SK-N-SH treated with all-trans-retinoic acid at 6 μM for 48 hours (cell line): ENCODE measurements at regions not wholly inside any gene's neighbourhood (a gene's known extent, or its start where the extent isn't known, plus 50 kb on each side); places are given as distances from the start of the nearest gene placed in this dataset.

Experiments
- ATAC-seq: fragments of 200-7000 bp; cut with Tn5 transposase; 3 replicates; pipeline ENCODE4 v1.9.1; 2020; ENCODE audit warnings: mild to moderate bottlenecking, moderate library complexity
- ARNTL ChIP-seq: fragments of 450-650 bp; formaldehyde crosslinking; IDR thresholded peaks from 2 replicates; pipeline ENCODE4 v1.5.0; 2020; ENCODE audit warnings: low read depth, mild to moderate bottlenecking, moderate library complexity, borderline replicate concordance
- BACH2 ChIP-seq: fragments of 250-450 bp; sonication (Bioruptor Pico); IDR thresholded peaks from 2 replicates; pipeline ENCODE4 v1.9.0; 2021; ENCODE audit warnings: mild to moderate bottlenecking, borderline replicate concordance
- CSDC2 ChIP-seq: fragments of 250-450 bp; sonication (Bioruptor Pico); IDR thresholded peaks from 2 replicates; pipeline ENCODE4 v1.5.0; 2020; ENCODE audit warnings: mild to moderate bottlenecking, moderate library complexity
- ESRRG ChIP-seq: fragments of 250-450 bp; sonication (Bioruptor Pico); IDR thresholded peaks from 2 replicates; pipeline ENCODE4 v1.6.1; 2021; ENCODE audit warnings: mild to moderate bottlenecking
- GLIS3 ChIP-seq: fragments of 250-450 bp; sonication (Bioruptor Pico); IDR thresholded peaks from 2 replicates; pipeline ENCODE4 v1.5.0; 2020; ENCODE audit warnings: mild to moderate bottlenecking, moderate library complexity
- ISL1 ChIP-seq: fragments of 250-450 bp; sonication (Bioruptor Pico); IDR thresholded peaks from 2 replicates; pipeline ENCODE4 v2.1.2; 2022; ENCODE audit warnings: mild to moderate bottlenecking, moderate library complexity
- OSR1 ChIP-seq: fragments of 250-450 bp; sonication (Bioruptor Pico); IDR thresholded peaks from 2 replicates; pipeline ENCODE4 v1.8.0; 2022; ENCODE audit warnings: moderate library complexity, mild to moderate bottlenecking, inconsistent platforms
- PPARA ChIP-seq: fragments of 250-450 bp; sonication (Bioruptor Pico); IDR thresholded peaks from 2 replicates; pipeline ENCODE4 v1.5.0; 2020; ENCODE audit warnings: mild to moderate bottlenecking, borderline replicate concordance
- TCF4 ChIP-seq: fragments of 250-450 bp; sonication (Bioruptor Pico); IDR thresholded peaks from 2 replicates; pipeline ENCODE4 v1.8.0; 2021; ENCODE audit warnings: mild to moderate bottlenecking, moderate library complexity, borderline replicate concordance
- TOX ChIP-seq: fragments of 250-450 bp; sonication (Bioruptor Pico); IDR thresholded peaks from 2 replicates; pipeline ENCODE4 v1.8.0; 2021; ENCODE audit warnings: mild to moderate bottlenecking, moderate library complexity, borderline replicate concordance
- ZC3H10 ChIP-seq: fragments of 250-450 bp; sonication (Bioruptor Pico); IDR thresholded peaks from 2 replicates; pipeline ENCODE4 v1.5.1; 2021; ENCODE audit warnings: mild to moderate bottlenecking, moderate library complexity
- ZNF70 ChIP-seq: fragments of 450-650 bp; formaldehyde crosslinking; IDR thresholded peaks from 2 replicates; pipeline ENCODE4 v1.5.0; 2020; ENCODE audit warnings: mild to moderate bottlenecking, moderate library complexity
- TF ChIP-seq, protein P1 (sequence below): fragments of 250-450 bp; sonication (Bioruptor Pico); IDR thresholded peaks from 2 replicates; pipeline ENCODE4 v1.5.0; 2020; ENCODE audit warnings: mild to moderate bottlenecking, moderate library complexity
- TF ChIP-seq, protein P2 (sequence below): fragments of 250-450 bp; sonication (Bioruptor Pico); IDR thresholded peaks from 2 replicates; pipeline ENCODE4 v1.8.0; 2020; ENCODE audit warnings: mild to moderate bottlenecking, moderate library complexity, borderline replicate concordance
- TF ChIP-seq, protein P3 (sequence below): fragments of 250-450 bp; sonication (Bioruptor Pico); IDR thresholded peaks from 2 replicates; pipeline ENCODE4 v1.5.1; 2020; ENCODE audit warnings: low read depth, mild to moderate bottlenecking, moderate library complexity
- TF ChIP-seq, protein P4 (sequence below): fragments of 250-450 bp; sonication (Bioruptor Pico); IDR thresholded peaks from 2 replicates; pipeline ENCODE4 v1.5.1; 2021; ENCODE audit warnings: mild to moderate bottlenecking, moderate library complexity

DNA sequence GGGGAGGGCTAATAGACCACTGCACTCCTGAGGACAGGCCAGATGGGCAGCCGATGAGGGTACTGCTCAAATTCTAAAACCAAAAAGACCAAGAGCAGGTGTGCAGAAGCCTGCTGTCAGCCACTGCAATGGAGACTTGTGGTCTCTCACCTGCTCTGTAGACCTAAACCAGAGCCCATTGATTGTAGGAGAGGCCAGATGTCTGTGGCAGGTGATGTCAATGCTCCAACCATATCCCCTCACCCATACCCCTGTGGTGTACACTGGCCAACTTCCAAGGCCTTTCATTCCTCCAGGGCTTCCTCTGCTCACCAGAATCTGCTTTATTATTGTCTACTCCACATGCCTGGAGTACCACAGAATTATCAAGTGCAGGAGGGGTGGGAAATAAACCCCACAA lies 116.9 kb upstream of the CHST15 start:
- ATAC-seq = no peak
- no peak for TF ChIP-seq BACH2
- TF ChIP-seq, protein P1, sequence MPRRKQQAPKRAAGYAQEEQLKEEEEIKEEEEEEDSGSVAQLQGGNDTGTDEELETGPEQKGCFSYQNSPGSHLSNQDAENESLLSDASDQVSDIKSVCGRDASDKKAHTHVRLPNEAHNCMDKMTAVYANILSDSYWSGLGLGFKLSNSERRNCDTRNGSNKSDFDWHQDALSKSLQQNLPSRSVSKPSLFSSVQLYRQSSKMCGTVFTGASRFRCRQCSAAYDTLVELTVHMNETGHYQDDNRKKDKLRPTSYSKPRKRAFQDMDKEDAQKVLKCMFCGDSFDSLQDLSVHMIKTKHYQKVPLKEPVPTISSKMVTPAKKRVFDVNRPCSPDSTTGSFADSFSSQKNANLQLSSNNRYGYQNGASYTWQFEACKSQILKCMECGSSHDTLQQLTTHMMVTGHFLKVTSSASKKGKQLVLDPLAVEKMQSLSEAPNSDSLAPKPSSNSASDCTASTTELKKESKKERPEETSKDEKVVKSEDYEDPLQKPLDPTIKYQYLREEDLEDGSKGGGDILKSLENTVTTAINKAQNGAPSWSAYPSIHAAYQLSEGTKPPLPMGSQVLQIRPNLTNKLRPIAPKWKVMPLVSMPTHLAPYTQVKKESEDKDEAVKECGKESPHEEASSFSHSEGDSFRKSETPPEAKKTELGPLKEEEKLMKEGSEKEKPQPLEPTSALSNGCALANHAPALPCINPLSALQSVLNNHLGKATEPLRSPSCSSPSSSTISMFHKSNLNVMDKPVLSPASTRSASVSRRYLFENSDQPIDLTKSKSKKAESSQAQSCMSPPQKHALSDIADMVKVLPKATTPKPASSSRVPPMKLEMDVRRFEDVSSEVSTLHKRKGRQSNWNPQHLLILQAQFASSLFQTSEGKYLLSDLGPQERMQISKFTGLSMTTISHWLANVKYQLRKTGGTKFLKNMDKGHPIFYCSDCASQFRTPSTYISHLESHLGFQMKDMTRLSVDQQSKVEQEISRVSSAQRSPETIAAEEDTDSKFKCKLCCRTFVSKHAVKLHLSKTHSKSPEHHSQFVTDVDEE (CRISPR knock-in tag) = no peak
- TF ChIP-seq OSR1 = no peak
- no peak for TF ChIP-seq ISL1
- TF ChIP-seq, protein P2, sequence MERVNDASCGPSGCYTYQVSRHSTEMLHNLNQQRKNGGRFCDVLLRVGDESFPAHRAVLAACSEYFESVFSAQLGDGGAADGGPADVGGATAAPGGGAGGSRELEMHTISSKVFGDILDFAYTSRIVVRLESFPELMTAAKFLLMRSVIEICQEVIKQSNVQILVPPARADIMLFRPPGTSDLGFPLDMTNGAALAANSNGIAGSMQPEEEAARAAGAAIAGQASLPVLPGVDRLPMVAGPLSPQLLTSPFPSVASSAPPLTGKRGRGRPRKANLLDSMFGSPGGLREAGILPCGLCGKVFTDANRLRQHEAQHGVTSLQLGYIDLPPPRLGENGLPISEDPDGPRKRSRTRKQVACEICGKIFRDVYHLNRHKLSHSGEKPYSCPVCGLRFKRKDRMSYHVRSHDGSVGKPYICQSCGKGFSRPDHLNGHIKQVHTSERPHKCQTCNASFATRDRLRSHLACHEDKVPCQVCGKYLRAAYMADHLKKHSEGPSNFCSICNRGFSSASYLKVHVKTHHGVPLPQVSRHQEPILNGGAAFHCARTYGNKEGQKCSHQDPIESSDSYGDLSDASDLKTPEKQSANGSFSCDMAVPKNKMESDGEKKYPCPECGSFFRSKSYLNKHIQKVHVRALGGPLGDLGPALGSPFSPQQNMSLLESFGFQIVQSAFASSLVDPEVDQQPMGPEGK (CRISPR knock-in tag) = no peak
- TF ChIP-seq, protein P3, sequence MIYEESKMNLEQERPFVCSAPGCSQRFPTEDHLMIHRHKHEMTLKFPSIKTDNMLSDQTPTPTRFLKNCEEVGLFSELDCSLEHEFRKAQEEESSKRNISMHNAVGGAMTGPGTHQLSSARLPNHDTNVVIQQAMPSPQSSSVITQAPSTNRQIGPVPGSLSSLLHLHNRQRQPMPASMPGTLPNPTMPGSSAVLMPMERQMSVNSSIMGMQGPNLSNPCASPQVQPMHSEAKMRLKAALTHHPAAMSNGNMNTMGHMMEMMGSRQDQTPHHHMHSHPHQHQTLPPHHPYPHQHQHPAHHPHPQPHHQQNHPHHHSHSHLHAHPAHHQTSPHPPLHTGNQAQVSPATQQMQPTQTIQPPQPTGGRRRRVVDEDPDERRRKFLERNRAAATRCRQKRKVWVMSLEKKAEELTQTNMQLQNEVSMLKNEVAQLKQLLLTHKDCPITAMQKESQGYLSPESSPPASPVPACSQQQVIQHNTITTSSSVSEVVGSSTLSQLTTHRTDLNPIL (CRISPR knock-in tag) = no peak
- no peak for TF ChIP-seq ZNF70

DNA sequence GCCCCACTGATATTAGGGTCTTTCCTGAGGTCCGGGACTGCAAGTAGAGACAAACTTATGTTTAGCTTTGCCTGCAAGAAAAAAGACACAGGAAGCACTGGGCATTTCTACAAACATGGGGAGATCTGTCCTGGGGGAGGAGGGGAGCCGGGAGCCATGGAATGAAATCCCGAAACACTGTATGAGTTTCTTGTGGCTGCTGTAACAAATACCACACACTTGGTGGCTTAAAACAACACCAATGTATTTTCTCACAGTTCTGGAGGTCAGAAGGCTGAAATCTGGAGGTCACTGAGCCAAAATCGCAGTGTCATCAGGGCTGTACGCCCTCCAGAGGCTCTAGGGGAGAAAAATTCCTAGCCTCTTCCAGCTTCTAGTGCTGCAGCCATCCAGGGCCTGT lies 114.0 kb upstream of the CHST15 start:
- ATAC-seq = no peak
- no peak for TF ChIP-seq ESRRG (CRISPR knock-in tag)
- TF ChIP-seq BACH2 = no peak
- TF ChIP-seq, protein P1 (CRISPR knock-in tag) = no peak
- TF ChIP-seq TOX (CRISPR knock-in tag) = no peak
- TF ChIP-seq ARNTL (CRISPR knock-in tag) = no peak
- no peak for TF ChIP-seq PPARA (CRISPR knock-in tag)
- TF ChIP-seq ZC3H10 (CRISPR knock-in tag) = no peak
- TF ChIP-seq, protein P2 (CRISPR knock-in tag) = no peak
- TF ChIP-seq, protein P3 (CRISPR knock-in tag) = no peak
- TF ChIP-seq, protein P4, sequence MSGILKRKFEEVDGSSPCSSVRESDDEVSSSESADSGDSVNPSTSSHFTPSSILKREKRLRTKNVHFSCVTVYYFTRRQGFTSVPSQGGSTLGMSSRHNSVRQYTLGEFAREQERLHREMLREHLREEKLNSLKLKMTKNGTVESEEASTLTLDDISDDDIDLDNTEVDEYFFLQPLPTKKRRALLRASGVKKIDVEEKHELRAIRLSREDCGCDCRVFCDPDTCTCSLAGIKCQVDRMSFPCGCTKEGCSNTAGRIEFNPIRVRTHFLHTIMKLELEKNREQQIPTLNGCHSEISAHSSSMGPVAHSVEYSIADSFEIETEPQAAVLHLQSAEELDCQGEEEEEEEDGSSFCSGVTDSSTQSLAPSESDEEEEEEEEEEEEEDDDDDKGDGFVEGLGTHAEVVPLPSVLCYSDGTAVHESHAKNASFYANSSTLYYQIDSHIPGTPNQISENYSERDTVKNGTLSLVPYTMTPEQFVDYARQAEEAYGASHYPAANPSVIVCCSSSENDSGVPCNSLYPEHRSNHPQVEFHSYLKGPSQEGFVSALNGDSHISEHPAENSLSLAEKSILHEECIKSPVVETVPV (CRISPR knock-in tag) = no peak
- no peak for TF ChIP-seq OSR1
- TF ChIP-seq TCF4 (CRISPR knock-in tag) = no peak

- no peak for ATAC-seq
- TF ChIP-seq PPARA (CRISPR knock-in tag) = no peak
- TF ChIP-seq, protein P1 (CRISPR knock-in tag) = no peak
- TF ChIP-seq, protein P3 (CRISPR knock-in tag) = no peak
- no peak for TF ChIP-seq ARNTL (CRISPR knock-in tag)
- TF ChIP-seq CSDC2 (CRISPR knock-in tag) = no peak
- no peak for TF ChIP-seq TCF4 (CRISPR knock-in tag)
- no peak for TF ChIP-seq TOX (CRISPR knock-in tag)
- no peak for TF ChIP-seq GLIS3 (CRISPR knock-in tag)
These were observed 113.2 kb upstream of the CHST15 start for GRCh38 chr10:124206616-124207015.
